H1 (cell line): ENCODE measurements at regions not wholly inside any gene's neighbourhood (a gene's known extent, or its start where the extent isn't known, plus 50 kb on each side); places are given as distances from the start of the nearest gene placed in this dataset.

ENCODE experiments used
- CHD2 ChIP-seq: IDR thresholded peaks from 2 replicates; pipeline ENCODE4 v1.6.1; 2012; ENCODE audit warnings: low read length, improper control_type of control experiment
- CHD7 ChIP-seq: fragments of 300-600 bp; sonication (generic); IDR thresholded peaks from 2 replicates; pipeline ENCODE4 v1.7.1; 2012; ENCODE audit warnings: low read length, moderate library complexity, mild to moderate bottlenecking, inconsistent platforms; ENCODE audit not compliant: insufficient replicate concordance
- CTCF ChIP-seq, 3 experiments: IDR thresholded peaks; 1 replicate in 2 of 3; 2 replicates in 1 of 3; pipeline versions ENCODE4 v1.5.1 to v1.6.1; 2011; ENCODE audit warnings: low read length in 3 of 3, mild to moderate bottlenecking in 3 of 3, inconsistent platforms in 2 of 3, low read depth in 1 of 3, moderate library complexity in 1 of 3; ENCODE audit not compliant: insufficient read depth in 1 of 3; ENCODE audit errors: control extremely low read depth in 1 of 3
- EGR1 ChIP-seq: IDR thresholded peaks from 2 replicates; pipeline ENCODE4 v1.6.1; 2011; ENCODE audit warnings: low read depth, low read length, borderline replicate concordance
- EZH2 ChIP-seq: fragments of 200-600 bp; sonication (generic); IDR thresholded peaks from 2 replicates; pipeline ENCODE4 v1.7.1; 2012; ENCODE audit warnings: low read depth, mild to moderate bottlenecking, moderate library complexity, low read length, inconsistent platforms; ENCODE audit not compliant: severe bottlenecking
- POLR2A ChIP-seq, 2 experiments: IDR thresholded peaks; 1 replicate in 1 of 2; 2 replicates in 1 of 2; pipeline ENCODE4 v1.6.1; 2011; ENCODE audit warnings: low read depth in 2 of 2, low read length in 2 of 2, mild to moderate bottlenecking in 2 of 2; ENCODE audit errors: control extremely low read depth in 1 of 2
- POLR2AphosphoS5 ChIP-seq: IDR thresholded peaks from 2 replicates; pipeline ENCODE4 v1.6.1; 2011; ENCODE audit warnings: low read depth, low read length
- RAD21 ChIP-seq, 2 experiments: IDR thresholded peaks in 1 of 2; conservative IDR thresholded peaks in 1 of 2; 2 replicates each; pipeline ENCODE4 v1.6.1; 2011; ENCODE audit warnings: low read depth in 2 of 2, low read length in 2 of 2, improper control_type of control experiment in 1 of 2, inconsistent platforms in 1 of 2, mild to moderate bottlenecking in 1 of 2, moderate library complexity in 1 of 2
- SIN3A ChIP-seq, 2 experiments: IDR thresholded peaks in 1 of 2; conservative IDR thresholded peaks in 1 of 2; 2 replicates each; pipeline ENCODE4 v1.6.1; 2011 to 2012; ENCODE audit warnings: low read length in 2 of 2, improper control_type of control experiment in 1 of 2, low read depth in 1 of 2, mild to moderate bottlenecking in 1 of 2
- SP1 ChIP-seq: IDR thresholded peaks from 2 replicates; pipeline ENCODE4 v1.6.1; 2011; ENCODE audit warnings: low read depth, low read length
- TAF7 ChIP-seq: optimal IDR thresholded peaks from 2 replicates; pipeline ENCODE3; 2011; ENCODE audit warnings: low read depth, mild to moderate bottlenecking, inconsistent platforms, low read length, moderate library complexity, borderline replicate concordance
- TBP ChIP-seq: IDR thresholded peaks from 2 replicates; pipeline ENCODE4 v1.6.1; 2011; ENCODE audit warnings: low read depth, low read length, improper control_type of control experiment
- ZNF274 ChIP-seq: IDR thresholded peaks from 2 replicates; pipeline ENCODE4 v1.7.0; 2012; ENCODE audit warnings: low read length, borderline replicate concordance; ENCODE audit errors: extremely low read depth
- TF ChIP-seq, protein P1 (sequence below): IDR thresholded peaks from 2 replicates; pipeline ENCODE4 v1.6.1; 2012; ENCODE audit warnings: low read length, inconsistent platforms

GRCh38 chr13:37383046-37383445 is 215.5 kb downstream of the POSTN start:
- TF ChIP-seq EZH2 (no peak), EGR1 (no peak), SP1 (no peak), TBP (no peak), TAF7 (no peak), CTCF (IDR thresholded peaks at IDR 0.05; ENCODE audit: control extremely low read depth in 1 of 3, insufficient read depth in 1 of 3, low read depth in 1 of 3, low read length in 3 of 3) (no peak), RAD21 (IDR thresholded peaks at IDR 0.05 in 1 of 2, conservative IDR thresholded peaks at IDR 0.05 in 1 of 2; ENCODE audit: low read depth in 2 of 2, low read length in 2 of 2) (no peak), POLR2AphosphoS5 (no peak), CHD2 (no peak), POLR2A (IDR thresholded peaks at IDR 0.05; ENCODE audit: control extremely low read depth in 1 of 2, low read depth in 2 of 2, low read length in 2 of 2) (no peak), CHD7 (no peak), ZNF274 (no peak), SIN3A (conservative IDR thresholded peaks at IDR 0.05 in 1 of 2, IDR thresholded peaks at IDR 0.05 in 1 of 2; ENCODE audit: low read depth in 1 of 2, low read length in 2 of 2) (no peak)
- TF ChIP-seq, protein P1, sequence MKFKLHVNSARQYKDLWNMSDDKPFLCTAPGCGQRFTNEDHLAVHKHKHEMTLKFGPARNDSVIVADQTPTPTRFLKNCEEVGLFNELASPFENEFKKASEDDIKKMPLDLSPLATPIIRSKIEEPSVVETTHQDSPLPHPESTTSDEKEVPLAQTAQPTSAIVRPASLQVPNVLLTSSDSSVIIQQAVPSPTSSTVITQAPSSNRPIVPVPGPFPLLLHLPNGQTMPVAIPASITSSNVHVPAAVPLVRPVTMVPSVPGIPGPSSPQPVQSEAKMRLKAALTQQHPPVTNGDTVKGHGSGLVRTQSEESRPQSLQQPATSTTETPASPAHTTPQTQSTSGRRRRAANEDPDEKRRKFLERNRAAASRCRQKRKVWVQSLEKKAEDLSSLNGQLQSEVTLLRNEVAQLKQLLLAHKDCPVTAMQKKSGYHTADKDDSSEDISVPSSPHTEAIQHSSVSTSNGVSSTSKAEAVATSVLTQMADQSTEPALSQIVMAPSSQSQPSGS: no peak
